GM19328 (cell line): ENCODE measurements at regions not wholly inside any gene's neighbourhood (a gene's known extent, or its start where the extent isn't known, plus 50 kb on each side); places are given as distances from the start of the nearest gene placed in this dataset.
"Not testable (repeated sequence)": the region's sequence is repeated elsewhere in the genome, so short reads cannot be mapped to it uniquely, and the experiment has no call there.

Source experiments
- ATAC-seq: cut with Tn5 transposase; IDR thresholded peaks from one replicate; pipeline ENCODE4 v1.9.1; 2021; ENCODE audit warnings: mild to moderate bottlenecking, moderate library complexity; ENCODE audit not compliant: unreplicated experiment

DNA sequence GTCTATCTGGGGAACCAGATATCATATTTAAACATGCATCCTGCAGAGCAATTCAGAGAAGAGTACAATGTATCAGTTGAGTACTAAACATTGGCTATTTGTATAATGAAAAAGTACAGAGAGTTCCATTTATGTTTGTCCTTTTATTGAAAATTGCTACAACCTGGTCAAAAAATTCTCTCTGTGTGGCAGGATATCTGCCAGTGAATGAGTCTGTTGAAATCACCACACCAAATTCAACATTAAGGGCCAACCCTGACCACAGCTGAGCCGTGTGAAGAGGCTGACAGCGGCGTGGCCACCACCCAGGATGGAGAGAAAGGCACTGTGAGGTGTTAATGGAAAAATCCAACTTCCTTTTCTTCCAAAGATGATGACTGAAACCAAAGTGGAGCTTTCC lies 422.7 kb upstream of the PIK3R1 start:
- no peak for ATAC-seq

DNA sequence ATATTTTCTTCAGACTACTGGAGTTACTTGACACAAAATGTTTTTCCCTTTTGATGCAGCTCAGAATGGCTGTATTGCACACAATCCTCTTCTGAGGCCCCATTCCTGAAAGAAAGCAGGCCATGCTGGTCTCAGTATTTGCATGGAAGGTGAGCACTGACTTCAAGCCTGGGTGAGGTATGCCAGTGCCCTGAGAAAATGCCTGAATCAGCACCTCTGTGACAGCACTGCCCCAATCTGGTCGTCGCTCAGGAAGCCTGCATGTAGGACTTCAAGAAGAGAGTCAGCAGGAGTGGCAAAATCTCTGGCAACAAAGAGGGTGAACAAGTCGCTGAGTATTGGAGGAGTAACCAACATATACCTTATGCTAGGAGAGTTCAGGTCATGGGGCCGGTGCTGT lies 425.2 kb upstream of the PIK3R1 start:
- ATAC-seq = no peak

DNA sequence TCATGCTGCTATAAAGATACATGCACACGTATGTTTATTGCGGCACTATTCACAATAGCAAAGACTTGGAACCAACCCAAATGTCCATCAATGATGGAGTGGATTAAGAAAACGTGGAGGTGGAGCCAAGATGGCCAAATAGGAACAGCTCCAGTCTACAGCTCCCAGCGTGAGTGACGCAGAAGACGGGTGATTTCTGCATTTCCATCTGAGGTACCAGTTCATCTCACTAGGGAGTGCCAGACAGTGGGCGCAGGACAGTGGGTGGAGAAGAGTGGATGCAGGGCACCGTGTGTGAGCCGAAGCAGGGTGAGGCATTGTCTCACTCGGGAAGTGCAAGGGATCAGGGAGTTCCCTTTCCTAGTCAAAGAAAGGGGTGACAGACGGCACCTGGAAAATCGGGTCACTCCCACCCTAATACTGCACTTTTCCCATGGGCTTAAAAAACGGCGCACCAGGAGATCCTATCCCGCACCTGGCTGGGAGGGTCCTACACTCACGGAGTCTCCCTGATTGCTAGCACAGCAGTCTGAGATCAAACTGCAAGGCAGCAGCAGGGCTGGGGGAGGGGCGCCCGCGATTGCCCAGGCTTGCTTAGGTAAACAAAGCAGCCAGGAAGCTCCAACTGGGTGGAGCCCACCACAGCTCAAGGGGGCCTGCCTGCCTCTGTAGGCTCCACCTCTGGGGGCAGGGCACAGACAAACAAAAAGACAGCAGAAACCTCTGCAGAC lies 435.5 kb upstream of the PIK3R1 start:
- not testable (repeated sequence) for ATAC-seq

DNA sequence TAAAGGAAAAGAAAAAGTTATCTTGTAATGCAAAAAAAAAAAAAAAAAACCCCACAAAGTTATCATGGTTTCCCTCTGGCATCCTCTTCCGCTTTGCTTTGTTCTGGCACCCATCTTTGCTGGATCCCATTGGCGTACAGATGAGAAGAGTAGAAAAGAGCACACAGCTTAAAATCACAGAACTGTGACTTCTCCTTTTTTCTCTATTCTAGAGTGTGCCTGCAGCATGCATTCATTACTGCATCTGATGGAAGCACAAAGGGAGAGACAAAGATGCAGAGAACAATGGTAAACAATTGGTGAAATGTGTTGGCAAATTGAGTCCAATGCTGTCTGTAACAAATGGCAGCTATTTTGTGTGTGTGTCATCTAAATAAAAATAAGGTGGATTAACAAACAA lies 440.8 kb upstream of the PIK3R1 start:
- ATAC-seq = no peak

DNA sequence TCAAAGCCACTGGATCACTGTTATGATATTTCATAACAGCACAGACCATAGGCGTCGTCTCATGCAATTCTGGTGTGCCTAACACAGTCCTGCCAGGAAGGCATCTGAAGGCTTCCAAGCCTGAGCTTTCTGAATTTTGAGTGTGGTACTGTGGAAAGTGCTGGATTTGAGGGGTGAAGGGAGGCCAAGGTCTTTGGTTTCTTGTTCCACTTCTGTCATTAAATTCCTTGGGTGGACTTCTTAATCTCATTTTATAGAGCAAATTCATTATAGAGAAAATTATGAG lies 441.3 kb upstream of the PIK3R1 start:
- ATAC-seq = no peak

DNA sequence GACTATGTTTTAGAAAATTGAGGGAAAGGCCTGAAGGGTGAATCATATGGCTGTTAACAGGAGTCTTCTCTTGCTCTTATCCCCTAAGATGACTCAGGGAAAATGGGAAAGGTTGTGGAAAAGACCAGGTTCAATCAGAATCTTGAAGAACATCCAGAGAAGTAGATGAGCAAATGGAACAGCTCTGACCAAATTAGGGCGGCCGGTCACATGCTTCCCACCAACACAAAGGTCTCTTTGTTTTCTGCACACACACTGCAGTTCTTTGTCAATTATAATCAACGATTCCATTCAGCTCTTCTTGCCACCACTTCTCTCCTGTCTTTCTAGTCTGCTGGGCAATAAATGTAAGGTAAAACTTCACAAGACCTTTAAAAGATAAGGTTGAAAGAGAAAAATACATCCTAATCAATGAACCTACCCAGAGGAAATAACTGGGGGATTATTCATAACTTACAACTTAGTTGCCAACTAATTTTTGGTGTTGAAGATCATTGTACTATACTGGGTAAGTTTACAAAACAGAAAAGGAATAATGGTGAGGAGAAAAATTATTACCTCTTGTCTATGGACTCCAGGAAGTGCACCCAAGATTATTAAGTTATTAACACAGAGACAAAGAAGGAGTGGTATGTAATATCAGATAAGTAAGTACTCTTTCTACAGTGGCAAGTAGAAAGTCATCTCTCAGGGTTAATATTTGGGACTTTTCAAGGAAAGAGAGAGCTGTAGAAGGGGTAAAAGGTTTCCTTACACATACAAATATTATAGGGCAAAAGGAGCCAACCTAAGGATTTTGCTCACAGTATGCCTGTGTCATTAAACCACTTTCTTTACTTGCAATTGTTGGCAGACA lies 441.9 kb upstream of the PIK3R1 start:
- no peak for ATAC-seq

DNA sequence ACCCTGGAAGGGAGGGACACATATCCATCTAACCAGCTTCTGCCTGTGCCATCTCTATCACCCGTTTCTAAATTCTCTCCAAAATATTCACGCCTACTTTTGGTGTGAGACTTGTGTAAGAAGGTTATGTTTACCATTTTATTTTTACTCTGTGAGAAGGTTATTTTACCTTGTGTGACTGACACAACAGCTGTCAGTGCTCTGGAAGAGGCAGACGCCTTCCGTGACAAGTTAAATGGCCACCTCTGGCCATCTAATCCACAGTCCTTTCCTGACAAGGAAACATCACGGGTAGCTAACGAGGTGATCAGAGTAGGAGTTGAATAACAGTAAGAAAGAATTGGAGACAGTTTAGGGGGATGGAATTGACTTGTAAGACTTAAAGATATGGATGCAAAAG lies 443.8 kb upstream of the PIK3R1 start:
- ATAC-seq = no peak

DNA sequence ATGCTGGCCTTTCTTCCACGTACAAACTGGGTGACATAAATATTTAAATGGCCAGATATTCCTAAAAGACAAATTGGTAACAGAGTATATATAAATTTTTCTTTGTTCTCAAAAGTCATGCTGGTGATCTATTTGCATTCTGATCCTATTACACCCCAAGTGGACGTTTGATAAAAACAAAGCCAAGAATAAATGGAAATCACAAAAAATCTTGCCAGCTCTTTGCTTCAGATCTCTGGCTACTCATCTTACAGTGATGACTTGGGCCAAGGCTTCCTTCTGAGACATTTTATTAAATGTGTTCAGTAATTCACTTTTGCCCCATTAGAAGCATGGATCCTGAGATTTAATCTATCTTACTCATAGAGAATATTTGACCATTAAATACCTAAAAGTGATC lies 444.3 kb upstream of the PIK3R1 start:
- ATAC-seq = no peak

DNA sequence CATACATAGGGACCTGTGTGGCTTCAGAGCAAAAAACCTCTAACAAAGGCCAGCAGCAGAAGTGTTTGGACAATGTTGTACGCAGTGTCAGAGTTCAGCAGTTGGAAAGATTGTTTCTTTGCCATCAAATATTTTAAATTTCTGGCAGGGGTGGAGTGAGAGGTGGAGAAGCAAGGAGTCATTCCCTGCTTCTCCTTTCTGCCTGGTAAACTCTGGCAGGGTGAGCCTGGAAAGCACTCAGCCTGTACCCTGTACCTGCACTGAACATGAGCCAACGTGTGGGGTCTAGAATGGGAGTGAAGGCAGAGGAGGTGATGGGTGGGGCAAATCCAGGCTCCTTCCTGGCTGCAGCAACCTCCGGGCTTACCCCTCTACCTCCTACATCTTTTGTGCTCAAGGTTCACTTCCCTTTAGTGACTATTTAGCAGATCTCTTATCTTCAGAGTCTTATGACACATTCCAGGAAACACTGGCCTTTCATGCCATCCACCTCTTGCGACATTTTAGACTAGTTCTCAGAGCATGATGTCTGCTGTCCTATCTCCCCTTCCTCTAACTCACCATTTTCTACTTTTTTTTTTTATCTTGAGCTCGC lies 445.0 kb upstream of the PIK3R1 start:
- ATAC-seq = no peak

DNA sequence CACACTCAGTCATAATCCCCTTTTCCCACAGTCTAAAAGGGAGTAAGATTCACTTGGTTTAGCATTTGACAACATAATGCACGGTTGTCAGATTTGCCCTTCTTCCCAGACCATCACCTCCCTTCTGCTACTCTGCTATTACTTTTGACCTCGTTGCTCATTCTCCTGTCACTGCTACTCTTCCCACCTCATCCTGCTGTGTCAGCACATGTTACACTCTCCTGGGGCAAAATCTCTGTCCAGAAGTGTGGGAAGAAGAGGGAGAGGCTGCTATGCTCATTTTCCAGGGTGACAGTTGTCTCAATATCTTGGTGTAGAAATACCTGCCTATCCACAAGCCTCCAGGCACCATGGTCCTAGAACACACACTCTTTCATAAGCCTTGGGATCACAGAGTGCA lies 449.9 kb upstream of the PIK3R1 start:
- ATAC-seq = no peak

DNA sequence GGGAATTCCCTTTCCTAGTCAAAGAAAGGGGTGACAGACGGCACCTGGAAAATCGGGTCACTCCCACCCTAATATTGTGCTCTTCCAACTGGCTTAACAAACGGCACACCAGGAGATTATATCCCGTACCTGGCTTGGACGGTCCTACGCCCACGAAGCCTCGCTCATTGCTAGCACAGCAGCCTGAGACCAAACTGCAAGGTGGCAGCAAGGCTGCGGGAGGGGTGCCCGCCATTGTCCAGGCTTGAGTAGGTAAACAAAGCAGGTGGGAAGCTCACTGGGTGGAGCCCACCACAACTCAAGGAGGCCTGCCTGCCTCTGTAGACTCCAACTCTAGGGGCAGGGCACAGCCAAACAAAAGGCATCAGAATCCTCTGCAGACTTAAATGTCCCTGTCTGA lies 457.8 kb upstream of the PIK3R1 start:
- ATAC-seq = not testable (repeated sequence)

DNA sequence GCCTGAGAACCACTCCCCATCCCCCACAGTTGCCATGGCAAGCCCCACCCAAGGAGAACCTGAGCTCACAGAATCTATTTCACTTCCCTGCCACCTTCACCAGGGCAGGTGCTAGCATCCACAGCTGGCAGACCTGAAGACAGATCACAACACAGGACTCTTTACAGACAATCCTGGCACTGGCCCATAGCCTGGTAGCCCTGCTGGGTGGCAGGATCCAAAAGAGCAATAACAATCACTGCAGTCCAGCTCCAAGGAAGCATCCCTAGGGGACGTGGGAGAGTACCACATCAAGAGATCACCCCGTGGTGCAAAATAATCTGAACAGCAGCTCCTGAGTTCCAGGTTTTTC lies 463.2 kb upstream of the PIK3R1 start:
- ATAC-seq = no peak

DNA sequence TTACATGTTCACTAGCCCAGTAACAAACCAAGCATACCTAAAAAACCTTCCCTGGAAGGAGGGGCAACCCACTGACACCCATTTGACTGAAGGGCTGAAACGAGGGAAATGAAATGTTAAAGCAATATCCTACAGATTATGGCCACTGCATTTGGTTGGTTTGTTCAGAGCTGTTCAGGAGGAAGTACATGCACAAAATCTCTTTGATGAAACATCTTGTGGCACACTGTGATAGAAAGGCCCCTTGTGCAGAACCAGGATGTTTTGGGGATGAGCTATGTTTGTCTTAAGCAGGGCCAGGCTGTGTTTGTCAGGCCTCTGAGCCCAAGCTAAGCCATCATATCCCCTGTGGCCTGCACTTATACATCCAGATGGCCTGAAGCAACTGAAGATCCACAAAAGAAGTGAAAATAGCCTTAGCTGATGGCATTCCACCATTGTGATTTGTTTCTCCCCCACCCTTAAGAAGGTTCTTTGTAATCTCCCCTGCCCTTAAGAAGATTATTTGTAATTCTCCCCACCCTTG lies 467.3 kb upstream of the PIK3R1 start:
- no peak for ATAC-seq

DNA sequence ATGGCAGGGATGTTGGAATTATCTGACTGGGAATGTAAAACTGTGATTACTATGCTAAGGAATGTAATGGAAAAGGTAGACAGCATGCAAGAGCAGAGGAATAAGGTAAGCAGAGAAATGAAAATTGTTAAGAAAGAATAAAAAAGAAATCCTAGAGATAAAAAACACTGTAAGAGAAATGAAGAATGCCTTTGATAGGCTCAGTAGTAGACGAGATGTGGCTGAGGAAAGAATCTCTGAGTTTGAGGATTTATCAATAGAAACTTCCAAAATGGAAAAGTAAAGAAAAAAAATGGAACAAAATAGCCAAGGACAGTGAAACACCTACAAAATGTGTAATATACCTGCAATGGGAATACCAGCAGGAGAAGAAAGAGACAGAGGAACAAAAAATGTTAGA lies 468.5 kb upstream of the PIK3R1 start:
- no peak for ATAC-seq

DNA sequence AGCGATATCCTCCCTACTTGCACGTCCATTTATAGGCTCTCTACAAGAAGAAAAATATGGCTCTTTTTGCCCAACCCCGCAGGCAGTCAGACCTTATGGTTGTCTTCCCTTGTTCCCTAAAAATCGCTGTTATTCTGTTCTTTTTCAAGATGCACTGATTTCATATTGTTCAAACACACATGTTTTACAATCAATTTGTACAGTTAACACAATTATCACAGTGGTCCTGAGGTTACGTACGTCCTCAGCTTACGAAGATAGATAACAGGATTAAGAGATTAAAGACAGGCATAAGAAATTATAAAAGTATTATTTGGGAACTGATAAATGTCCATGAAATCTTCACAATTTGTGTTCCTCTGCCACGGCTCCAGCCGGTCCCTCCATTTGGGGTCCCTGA lies 468.9 kb upstream of the PIK3R1 start:
- ATAC-seq = not testable (repeated sequence)

DNA sequence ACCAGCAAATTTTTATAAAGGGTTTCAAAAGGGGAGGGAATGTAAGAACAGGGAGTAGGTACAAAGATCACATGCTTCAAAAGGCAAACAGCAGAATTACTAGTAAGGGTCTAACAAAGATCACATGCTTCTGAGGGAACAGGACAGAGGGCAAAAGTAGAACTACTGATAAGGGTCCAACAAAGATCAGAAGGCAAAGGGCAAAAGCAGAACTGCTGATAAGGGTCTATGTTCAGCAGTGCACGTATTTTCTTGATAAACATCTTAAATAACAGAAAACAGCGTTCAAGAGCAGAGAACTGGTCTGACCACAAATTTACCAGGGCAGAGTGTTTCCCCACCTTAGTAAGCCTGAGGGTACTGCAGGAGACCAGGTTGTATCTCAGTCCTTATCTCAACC lies 469.5 kb upstream of the PIK3R1 start:
- ATAC-seq = no peak

DNA sequence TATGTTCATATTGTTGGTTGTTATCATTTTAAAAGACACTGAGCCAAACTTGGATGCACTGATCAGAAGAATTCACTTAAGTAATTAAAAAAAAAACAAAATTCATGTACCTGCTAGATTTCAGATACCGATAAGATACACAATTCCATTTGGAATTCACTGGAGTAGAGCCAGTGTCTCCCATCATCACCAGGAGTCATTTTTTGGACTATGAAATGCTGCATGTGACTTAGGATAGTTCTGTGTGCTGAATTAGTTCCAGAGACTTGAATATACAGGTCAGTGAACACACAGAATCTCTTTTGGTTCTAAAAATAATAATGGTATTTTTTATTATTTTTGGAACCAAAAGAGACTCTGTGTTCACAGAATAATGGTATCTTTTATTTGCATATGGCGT lies 482.6 kb upstream of the PIK3R1 start:
- ATAC-seq = no peak

DNA sequence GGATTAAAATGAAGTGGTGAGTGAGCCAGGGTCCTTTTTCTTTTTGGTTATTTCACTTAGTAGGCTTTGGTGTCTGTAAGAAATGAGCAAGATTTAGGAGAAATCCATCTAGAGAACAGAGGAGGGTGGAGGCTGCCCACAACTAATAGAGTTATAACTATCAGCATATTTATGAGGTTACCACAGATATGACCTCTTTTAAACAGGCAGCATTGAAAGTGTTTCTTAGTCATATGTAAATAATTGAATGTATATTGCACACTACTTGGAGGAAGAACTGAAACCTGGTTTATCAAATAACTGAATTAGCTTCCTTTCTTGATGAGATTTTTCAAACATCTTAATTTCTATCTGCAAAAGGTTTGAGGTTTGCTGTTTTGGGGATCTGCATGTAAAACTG lies 483.1 kb upstream of the PIK3R1 start:
- ATAC-seq = no peak

DNA sequence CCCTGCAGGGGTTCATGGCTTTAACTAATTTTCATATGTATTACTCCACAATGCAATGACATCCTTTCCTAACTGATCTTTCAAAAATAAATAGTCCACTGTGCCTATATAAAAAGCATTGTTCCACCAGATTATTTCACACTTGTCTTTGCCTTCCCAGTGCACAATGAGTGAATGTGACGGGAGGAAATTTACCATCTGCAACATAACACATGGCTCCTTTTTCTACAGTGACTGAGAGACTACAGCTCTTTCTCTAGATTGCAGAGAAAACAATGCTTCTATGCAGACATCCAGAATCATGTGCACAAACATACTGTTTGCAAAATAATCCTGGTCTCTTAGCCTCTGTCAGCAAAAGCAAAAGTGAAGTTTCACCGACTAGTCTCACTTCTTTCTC lies 483.7 kb upstream of the PIK3R1 start:
- ATAC-seq = no peak

DNA sequence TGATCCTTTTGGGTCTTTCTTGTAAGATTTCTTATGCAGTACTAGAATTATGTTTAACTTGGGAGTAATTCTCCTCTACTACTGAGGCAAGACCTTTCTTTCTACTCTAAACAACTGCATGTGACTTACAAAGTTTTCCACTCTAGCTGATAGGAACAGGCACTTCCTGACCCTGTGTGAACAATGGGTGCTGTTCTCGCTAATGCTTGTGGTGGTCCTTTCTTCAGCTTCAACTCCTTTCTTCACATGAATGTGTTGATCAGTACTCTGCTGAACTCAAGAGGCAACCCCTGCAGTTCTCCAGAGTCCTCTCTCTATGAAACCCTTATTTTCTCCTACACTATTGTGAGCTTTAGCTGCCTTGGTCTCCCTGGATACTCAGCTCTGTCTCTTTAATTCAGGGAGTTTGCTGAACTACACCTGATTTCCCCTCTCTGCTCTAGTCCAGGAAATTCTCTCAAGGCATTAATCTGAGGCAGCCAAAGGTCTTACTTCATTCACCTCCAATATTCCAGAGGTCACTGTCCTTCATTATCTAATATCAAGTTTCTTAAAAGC lies 484.6 kb upstream of the PIK3R1 start:
- no peak for ATAC-seq

DNA sequence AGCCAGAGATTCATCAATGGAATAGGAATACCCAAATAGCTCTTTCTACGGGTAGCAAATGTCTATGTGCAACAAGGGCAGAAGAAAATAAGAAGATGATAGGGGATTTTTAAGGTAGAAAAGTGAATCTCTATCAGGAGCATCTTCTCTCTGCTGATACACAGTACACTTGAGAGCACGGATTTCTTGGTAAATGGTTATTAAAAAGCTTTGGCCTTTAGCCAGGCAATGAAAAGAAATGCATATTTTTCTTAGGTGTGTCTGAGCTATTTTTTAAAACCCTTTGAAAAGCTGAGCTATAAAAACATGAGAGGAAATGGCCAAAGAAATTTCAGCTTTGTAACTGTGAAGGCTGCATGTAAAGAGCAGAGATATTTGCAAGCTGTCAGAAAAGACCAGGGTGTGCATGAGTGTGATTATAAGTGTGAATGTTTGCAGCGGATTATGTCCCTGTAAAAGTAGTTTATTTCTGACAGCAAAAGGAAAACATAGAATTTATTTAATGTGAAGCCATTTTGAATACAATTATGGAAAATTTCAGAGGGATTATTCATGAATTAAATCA lies 487.1 kb upstream of the PIK3R1 start:
- ATAC-seq = no peak

DNA sequence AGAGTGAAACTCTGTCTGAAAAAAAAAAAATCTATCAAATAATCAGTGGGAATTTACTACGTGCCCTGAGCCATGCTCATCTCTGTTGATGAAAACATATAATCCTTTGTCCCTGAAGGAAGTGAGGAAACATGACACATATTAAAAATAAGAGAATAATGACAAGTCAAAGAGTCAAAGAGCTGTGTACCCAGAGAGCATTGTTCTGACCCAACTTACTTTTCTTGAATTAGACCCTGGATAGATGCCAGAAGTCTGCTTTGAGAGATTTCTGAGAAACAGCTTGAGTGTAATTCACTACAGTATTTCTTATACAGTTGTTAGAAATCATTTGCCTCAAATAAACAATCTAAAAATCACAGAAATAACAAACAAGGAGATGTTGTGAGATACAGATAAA lies 490.0 kb upstream of the PIK3R1 start:
- no peak for ATAC-seq
